NK-92 treated with Interleukin-12 subunit alpha and Interleukin-12 subunit beta, amount 100 ng/mL, for 24 hours (cell line): ENCODE measurements at regions not wholly inside any gene's neighbourhood (a gene's known extent, or its start where the extent isn't known, plus 50 kb on each side); places are given as distances from the start of the nearest gene placed in this dataset.

Source experiments
- DNase-seq: peaks from one replicate; lab custom pipeline; 2025; lab: John Stamatoyannopoulos, UW

GRCh38 chr4:163762741-163763140 lies 268.3 kb downstream of the TMA16 start:
- DNase-seq = no peak

- no peak for DNase-seq
Observed at GRCh38 chr4:163764569-163764968, 270.1 kb downstream of the TMA16 start.

DNA sequence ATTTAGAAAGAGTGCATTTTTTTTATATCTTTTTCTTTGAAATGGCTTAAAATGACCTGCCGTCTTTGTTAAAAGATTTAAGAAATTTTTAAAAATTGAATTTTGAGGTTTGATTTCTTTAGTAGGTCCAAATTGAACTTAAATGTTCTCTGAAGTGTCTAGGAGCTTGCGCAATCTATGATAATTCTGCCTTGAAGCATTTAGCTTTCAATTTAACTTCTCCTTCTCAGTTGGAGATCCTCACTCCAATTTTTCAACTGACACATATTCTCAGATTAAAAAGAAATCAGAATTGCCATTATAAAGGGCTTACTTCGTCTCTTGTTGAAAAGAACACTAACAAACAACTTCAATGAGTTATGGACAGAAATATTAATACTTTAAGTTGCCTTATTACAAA lies 273.5 kb downstream of the TMA16 start:
- no peak for DNase-seq

DNA sequence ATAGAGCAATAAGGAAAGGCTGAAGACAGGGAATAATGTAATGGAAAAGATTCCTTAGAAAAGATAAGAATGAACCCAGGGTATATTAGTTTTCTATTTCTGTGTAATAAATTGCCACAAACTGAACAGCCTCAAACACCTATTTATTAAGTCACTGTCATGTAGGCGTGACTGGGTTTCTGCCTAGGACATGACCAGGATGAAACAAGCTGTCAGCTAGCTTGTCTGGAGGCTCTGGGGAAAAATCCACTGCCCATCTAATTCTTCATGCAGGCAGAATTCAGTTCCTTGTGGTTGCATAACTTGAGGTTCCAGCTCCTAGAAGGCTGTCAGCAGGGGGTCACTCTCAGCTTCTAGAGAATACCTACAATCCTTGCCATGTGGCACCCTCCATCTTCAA lies 277.7 kb downstream of the TMA16 start:
- no peak for DNase-seq

DNA sequence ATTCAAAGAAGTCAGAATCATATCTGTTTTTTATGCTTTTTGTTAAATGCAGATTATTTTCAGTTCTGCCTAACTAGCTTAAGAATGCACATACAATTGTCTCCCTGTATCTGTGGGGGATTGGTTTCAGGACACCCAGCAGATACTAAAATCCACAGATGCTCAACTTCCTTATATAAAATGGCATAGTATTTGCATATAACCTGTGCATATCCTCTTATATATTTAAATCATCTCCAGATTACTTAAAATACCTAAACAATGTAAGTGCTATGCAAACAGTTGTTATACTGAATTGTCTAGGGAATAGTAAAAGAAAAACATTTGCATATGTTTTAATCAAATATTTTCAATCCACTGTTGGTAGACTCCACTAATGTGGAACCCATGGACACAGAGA lies 279.4 kb downstream of the TMA16 start:
- no peak for DNase-seq

DNA sequence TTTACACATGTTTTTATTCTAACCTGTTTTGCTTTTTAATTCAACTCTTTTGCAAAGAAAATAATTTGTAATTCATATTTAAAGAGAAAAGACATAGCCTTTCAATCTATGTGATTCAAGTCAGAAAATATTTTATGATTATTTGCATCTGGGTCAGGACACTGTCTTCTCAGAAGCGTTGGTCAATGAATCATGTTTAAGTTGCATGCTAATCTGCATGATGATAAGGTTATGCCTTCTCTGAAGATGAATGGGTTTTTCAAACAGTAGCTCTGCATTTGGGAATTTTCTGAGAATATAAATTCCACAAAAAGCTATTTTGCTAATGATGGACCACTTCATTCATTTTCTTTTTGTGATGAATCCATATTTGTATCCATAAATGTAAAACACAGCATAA lies 282.5 kb downstream of the TMA16 start:
- no peak for DNase-seq

- DNase-seq = no peak
Observed at GRCh38 chr4:163781726-163782125, 287.2 kb downstream of the TMA16 start.

GRCh38 chr4:163790231-163790630 lies 295.7 kb downstream of the TMA16 start:
- no peak for DNase-seq

- DNase-seq = no peak
Observed at GRCh38 chr4:163795885-163796284, 301.4 kb downstream of the TMA16 start.

DNA sequence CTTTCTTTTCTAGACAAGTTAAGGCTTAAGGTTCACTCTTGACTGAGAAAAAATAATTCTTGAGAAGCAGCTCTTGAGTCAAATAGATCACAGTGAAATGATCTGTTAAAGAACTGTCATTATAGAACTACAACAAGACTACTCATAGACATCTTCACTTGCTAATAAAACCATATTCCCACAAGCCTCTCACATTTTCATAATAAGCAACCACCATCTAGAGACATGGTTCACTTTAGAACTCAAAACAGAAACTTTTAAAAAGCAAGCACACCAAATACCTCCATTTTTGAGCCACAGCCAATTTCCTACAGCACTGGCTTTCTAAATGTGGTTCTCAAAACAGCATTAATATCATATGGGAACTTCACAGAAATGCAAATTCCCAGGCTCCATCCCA lies 309.5 kb downstream of the TMA16 start:
- no peak for DNase-seq

DNA sequence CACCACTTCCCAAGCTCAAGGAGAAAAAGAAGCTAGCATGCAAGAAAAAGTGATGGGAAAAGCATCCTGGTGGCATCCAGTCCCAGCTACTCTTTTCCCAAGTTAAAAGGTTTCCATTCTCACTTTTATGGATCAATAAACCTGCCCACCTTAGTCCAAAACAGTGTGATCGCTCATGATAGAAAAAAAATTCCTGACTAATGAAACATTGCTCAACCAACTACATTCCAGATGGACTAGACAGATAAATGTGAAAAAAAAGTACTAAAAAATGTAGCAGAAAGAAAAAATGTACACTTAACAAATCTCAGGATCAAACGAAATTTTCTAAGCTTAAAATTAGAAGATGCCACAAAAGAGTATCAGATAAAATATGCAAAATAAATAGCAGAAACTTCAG lies 312.2 kb downstream of the TMA16 start:
- DNase-seq = no peak

DNA sequence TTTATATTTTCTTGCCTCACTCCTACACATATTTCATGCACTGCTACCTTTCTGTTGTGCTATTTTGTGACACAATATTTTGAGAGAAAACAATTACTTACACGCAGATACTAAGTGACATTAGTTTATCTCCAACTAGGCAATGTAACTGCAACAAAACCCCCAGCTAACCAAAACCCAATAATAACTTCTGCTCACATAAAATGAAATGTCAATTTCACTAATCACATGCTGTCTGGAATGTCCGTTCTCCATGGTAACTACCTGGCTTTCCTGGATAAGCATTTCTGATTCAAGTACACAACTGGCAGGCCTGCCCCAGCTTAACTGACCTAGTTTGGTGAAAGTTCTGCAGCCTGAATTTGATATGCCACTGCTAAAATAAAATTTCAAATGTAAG lies 313.5 kb downstream of the TMA16 start:
- no peak for DNase-seq

DNA sequence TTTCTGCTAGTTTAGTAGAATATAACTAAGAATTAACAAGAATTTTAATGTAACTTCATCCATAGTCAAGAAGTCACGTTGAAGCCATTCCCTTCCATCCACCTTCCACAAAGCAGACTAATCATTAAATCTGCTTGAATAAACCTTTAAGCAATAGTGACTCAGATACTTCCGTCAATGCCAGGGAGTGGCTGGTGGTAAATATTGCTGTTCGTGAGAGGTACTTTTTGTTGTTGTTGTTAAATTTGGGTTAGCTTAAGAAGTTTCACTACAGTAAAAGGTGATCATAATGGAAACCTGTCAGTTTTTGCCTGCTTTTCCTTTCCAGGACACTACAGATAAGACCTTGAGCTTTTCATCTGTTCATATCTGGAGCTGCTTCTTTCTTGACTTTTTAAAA lies 316.3 kb downstream of the TMA16 start:
- DNase-seq = no peak

GRCh38 chr4:163815776-163816175 lies 321.3 kb downstream of the TMA16 start:
- DNase-seq = no peak

DNA sequence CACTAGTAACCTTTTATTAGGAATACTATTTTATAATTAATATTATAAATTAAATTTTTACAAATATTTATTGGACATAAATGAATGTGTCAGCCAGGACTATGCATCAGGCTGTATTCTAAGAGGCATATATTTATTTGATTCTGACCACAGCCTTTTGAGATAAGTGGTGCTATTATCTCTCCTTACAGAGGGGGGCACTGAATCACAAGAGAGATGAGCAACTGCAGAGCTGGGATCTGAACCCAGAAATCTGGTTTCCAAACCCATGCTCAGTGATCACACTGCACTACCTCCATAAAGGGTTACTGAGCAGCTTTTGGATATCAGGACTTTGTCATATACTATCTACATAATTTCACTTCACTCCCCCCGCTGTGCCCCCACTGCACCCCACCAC lies 322.0 kb downstream of the TMA16 start:
- no peak for DNase-seq

DNA sequence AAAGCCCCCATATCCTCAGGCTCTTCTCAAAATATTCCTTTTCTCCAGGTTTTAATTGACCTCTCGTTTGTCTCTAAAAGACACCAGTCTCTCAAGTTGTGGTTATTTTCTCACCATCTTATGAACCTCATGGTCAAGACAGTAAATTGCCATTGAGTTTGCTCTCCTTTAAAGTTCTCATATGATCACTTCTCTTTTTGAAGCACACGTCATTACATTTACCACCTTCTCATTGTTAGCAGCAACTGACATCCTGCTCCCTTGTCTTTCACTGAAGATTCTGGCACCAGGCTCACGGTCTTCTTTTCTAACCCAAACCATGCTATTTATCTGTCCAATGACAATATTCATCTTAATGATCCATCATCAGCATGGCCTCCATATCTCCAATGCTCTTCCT lies 324.2 kb downstream of the TMA16 start:
- no peak for DNase-seq

DNA sequence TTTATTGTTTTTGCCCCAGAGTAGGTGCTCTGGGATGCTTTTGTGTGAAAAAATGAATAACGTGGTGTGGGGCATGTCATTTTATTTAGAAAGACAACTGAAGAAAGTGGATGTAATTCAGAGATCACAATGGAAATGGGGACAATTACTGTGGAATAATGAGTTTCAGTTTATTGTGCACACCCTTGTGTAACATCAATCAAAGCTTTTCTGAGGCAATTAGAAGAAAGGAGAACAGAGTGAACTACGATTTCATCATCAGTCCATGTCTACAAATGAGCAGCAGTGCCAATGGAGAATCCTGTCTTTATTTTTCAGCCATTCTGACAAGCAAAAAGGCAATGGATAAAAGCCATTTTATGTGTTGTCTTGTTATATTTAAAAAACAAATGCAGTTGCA lies 339.2 kb downstream of the TMA16 start:
- no peak for DNase-seq

GRCh38 chr4:163846008-163846407 lies 351.5 kb downstream of the TMA16 start:
- DNase-seq = no peak

- DNase-seq = no peak
Observed at GRCh38 chr4:163852246-163852645, 357.8 kb downstream of the TMA16 start.

- DNase-seq = no peak
Observed at GRCh38 chr4:163857903-163858302, 363.4 kb downstream of the TMA16 start.

GRCh38 chr4:163858515-163858914 lies 364.0 kb downstream of the TMA16 start:
- no peak for DNase-seq

GRCh38 chr4:163863082-163863481 lies 368.6 kb downstream of the TMA16 start:
- no peak for DNase-seq

DNA sequence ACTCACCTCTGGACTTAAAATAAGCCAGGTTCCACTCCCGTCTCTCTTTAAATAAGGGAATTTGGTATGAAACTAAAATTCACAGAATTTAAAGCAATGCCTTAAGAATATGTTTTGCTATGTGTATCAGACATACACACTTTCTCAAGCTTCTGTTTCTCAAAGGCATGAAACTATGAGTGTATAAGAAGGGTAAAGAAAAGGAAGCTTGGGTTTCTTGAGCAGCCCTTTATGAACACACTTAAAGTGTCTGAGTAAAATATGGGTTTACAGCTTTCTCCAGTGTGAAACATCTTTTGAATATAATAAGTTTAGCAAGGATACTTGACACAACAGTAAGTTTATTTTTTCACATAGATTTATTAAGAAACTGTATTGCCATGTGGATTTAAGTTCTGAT lies 370.5 kb downstream of the TMA16 start:
- no peak for DNase-seq

DNA sequence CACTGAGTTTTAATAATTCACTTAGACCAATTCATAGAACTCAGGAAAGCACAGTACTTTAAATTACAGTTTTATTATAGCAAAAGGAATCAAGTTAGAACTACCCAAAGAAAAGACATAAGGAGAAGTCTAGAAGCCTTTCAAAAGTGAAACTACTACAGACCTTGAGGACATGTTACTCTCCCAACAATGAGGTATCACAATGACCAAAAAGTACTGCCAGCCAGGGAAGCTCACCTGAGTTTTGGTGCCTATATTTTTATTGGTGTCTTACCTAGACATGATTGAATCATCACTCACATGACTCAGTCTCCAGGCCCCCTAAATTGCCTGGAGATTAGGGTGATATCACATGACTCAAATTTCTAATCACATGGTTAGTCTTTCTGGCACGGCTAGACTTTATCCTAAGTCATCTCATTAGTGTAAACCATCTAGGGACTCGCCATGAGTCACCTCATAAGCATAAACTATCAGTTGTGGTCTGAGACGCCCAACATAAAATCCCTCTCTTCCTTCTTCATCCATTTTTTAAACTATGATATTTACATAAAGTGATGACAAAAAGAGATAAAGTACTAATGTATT lies 372.3 kb downstream of the TMA16 start:
- no peak for DNase-seq

GRCh38 chr4:163868445-163868844 lies 374.0 kb downstream of the TMA16 start:
- DNase-seq = no peak
